Brain microvascular endothelial cell (primary cell): ENCODE measurements at regions not wholly inside any gene's neighbourhood (a gene's known extent, or its start where the extent isn't known, plus 50 kb on each side); places are given as distances from the start of the nearest gene placed in this dataset.
A peak's percentile ranks its signal among the peaks of the same experiment; 100 is the strongest.

Experiments used
- DNase-seq: peaks from one replicate; pipeline ENCODE4 v3.0.0-alpha.2; 2020
- H3K27ac ChIP-seq: fragments of 250-450 bp; sonication (Bioruptor Pico); 2 replicates; pipeline ENCODE4 v1.5.1; 2020; ENCODE audit warnings: mild to moderate bottlenecking, moderate library complexity
- H3K27me3 ChIP-seq: fragments of 250-450 bp; sonication (Bioruptor Pico); replicated peaks from 2 replicates; pipeline ENCODE4 v1.5.1; 2020; ENCODE audit warnings: mild to moderate bottlenecking
- H3K36me3 ChIP-seq: fragments of 250-450 bp; sonication (Bioruptor Pico); replicated peaks from 2 replicates; pipeline ENCODE4 v1.5.1; 2020; ENCODE audit warnings: mild to moderate bottlenecking
- H3K4me3 ChIP-seq: 2 replicates; pipeline ENCODE4 v1.5.1; 2011; ENCODE audit warnings: low read depth, mild to moderate bottlenecking, control low read depth, low read length, moderate library complexity
- in situ Hi-C: cut with HindIII; loops from 2 replicates; pipeline ENCODE4 v1.10.0; 2017; ENCODE audit warnings: low sequenced_read_pairs, low pct_ligation_motif_present
- TF ChIP-seq, protein P1 (sequence below): IDR thresholded peaks from 2 replicates; pipeline ENCODE4 v1.5.1; 2011; ENCODE audit warnings: low read depth, mild to moderate bottlenecking, moderate library complexity, low read length, control low read depth, inconsistent platforms; ENCODE audit errors: missing control alignments

- H3K36me3 ChIP-seq, result no peaks in the 10 kb centered on the region
- H3K27ac ChIP-seq, result no peak overlapping the region
- TF ChIP-seq, protein P1, sequence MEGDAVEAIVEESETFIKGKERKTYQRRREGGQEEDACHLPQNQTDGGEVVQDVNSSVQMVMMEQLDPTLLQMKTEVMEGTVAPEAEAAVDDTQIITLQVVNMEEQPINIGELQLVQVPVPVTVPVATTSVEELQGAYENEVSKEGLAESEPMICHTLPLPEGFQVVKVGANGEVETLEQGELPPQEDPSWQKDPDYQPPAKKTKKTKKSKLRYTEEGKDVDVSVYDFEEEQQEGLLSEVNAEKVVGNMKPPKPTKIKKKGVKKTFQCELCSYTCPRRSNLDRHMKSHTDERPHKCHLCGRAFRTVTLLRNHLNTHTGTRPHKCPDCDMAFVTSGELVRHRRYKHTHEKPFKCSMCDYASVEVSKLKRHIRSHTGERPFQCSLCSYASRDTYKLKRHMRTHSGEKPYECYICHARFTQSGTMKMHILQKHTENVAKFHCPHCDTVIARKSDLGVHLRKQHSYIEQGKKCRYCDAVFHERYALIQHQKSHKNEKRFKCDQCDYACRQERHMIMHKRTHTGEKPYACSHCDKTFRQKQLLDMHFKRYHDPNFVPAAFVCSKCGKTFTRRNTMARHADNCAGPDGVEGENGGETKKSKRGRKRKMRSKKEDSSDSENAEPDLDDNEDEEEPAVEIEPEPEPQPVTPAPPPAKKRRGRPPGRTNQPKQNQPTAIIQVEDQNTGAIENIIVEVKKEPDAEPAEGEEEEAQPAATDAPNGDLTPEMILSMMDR, result no peak
- in situ Hi-C loops, result no loop called here
- no peak overlapping the region for H3K4me3 ChIP-seq
- DNase-seq, result no peak
- H3K27me3 ChIP-seq, result no peaks in the 10 kb centered on the region
Observed at GRCh38 chr4:170270628-170271027, 180.9 kb upstream of the AADAT start.

DNA sequence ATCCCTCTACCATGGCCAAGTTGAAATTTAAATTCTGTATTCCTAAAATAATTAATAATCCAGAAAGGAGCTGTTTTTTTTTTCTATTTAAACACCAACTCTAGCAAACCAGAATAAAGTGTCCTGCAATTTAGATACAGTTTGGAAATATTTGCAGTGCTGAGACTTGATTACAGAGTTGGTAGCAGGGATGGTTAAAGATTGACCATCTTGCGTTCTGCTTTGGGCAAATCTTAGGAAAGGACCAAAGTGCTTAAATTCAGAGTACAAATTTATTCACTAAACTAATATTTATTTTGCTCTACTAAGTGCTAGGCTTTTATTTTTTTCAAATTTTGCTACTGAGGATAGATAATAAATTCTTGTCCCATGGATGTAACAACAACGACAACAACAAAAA is 180.2 kb upstream of the AADAT start:
- Histone ChIP-seq H3K4me3 (no peak overlapping the region), H3K27me3 (no peaks in the 10 kb centered on the region), H3K36me3 (no peaks in the 10 kb centered on the region), H3K27ac (no peak overlapping the region)
- DNase-seq, result no peak
- in situ Hi-C loops, result no loop called here
- TF ChIP-seq, protein P1, result no peak

GRCh38 chr4:170259631-170260153 is 169.9 kb upstream of the AADAT start:
- no peaks in the 10 kb centered on the region for H3K36me3 ChIP-seq
- DNase-seq, result peak; percentile 92
- in situ Hi-C loops, result no loop called here
- no peaks in the 10 kb centered on the region for H3K27me3 ChIP-seq
- TF ChIP-seq, protein P1, result peak; percentile 94
- H3K4me3 ChIP-seq, result no peak overlapping the region
- H3K27ac ChIP-seq, result no peak overlapping the region

GRCh38 chr4:170256807-170257206 is 167.1 kb upstream of the AADAT start:
- no peak overlapping the region for H3K27ac ChIP-seq
- TF ChIP-seq, protein P1, result no peak
- in situ Hi-C loops, result no loop called here
- DNase-seq, result no peak
- no peaks in the 10 kb centered on the region for H3K27me3 ChIP-seq
- no peaks in the 10 kb centered on the region for H3K36me3 ChIP-seq
- no peak overlapping the region for H3K4me3 ChIP-seq

- DNase-seq, result no peak
- TF ChIP-seq, protein P1, result no peak
- H3K4me3 ChIP-seq, result no peak overlapping the region
- no peaks in the 10 kb centered on the region for H3K27me3 ChIP-seq
- no peaks in the 10 kb centered on the region for H3K36me3 ChIP-seq
- in situ Hi-C loops, result no loop called here
- no peak overlapping the region for H3K27ac ChIP-seq
Observed at GRCh38 chr4:170248576-170248975, 158.8 kb upstream of the AADAT start.

GRCh38 chr4:170248029-170248428 is 158.3 kb upstream of the AADAT start:
- DNase-seq, result no peak
- in situ Hi-C loops, result no loop called here
- no peaks in the 10 kb centered on the region for H3K36me3 ChIP-seq
- no peaks in the 10 kb centered on the region for H3K27me3 ChIP-seq
- H3K27ac ChIP-seq, result no peak overlapping the region
- TF ChIP-seq, protein P1, result no peak
- no peak overlapping the region for H3K4me3 ChIP-seq
